ENCODE measurements at regions not wholly inside any gene's neighbourhood (a gene's known extent, or its start where the extent isn't known, plus 50 kb on each side); places are given as distances from the start of the nearest gene placed in this dataset.

DNA sequence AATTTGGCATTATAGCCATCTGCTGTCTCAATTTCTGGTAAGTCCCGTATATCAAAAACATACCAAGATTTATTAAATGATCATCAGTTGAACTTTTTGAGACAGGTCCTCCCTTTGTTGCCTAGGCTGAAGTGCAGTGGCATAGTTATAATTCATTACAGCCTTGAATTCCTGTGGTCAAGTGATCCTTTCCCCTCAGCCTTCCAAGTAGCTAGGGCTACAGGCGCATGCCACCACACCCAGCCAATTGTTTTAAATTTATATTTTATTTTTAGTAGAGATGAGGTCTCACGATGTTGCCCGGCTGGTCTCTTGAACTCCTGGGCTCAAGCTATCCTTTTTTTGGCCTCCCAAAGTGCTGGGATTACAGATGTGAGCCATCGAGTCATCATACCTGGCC lies 418.9 kb downstream of the ARHGEF28 start:
- H3K18ac ChIP-seq (ENCODE audit: extremely low read depth, low read length) = no peak overlapping the region
- no peak overlapping the region for H2BK12ac ChIP-seq (ENCODE audit: low read depth, low read length)
- H2BK15ac ChIP-seq (ENCODE audit: low read length) = no peak overlapping the region
- DNase-seq (ENCODE audit: low read depth in 1 of 2, low spot score in 2 of 2) (no peak), FAIRE-seq (no peak)
- H4K5ac ChIP-seq (ENCODE audit: insufficient read length, low read depth, low read length) = no peak overlapping the region
- ChIA-PET POLR2A (ENCODE audit: partially characterized antibody) (no interaction called here), CTCF (ENCODE audit: partially characterized antibody) (interaction anchor here (0.6 to 1.9 kb wide), 5 partner anchors 10 to 251 kb away, joined by 3 to 5 read pairs (median 3); no protein-coding TSS in a partner anchor)
- no peak overlapping the region for H3K4ac ChIP-seq (replicated peaks; ENCODE audit: insufficient read length, low read depth, low read length)
- H2AK5ac ChIP-seq (ENCODE audit: low read depth, low read length) = no peak overlapping the region
- no peak overlapping the region for H3K23ac ChIP-seq (ENCODE audit: insufficient read length)
- H2BK20ac ChIP-seq (ENCODE audit: low read length) = no peak overlapping the region
- no peak overlapping the region for H3K27ac ChIP-seq (ENCODE audit: low read depth, low read length)
- H3K56ac ChIP-seq (replicated peaks; ENCODE audit: insufficient read length, low read depth, low read length) = no peak overlapping the region
- no peaks in the 10 kb centered on the region for H3K4me1 ChIP-seq (replicated peaks in 1 of 4; ENCODE audit: control insufficient read depth in 3 of 4, insufficient read depth in 4 of 4, low read length in 3 of 4)
- no peaks in the 10 kb centered on the region for H3K23me2 ChIP-seq (ENCODE audit: low read depth, low read length)
- no peak overlapping the region for H2BK5ac ChIP-seq (ENCODE audit: low read depth, low read length)
- H2BK120ac ChIP-seq (replicated peaks; ENCODE audit: low read depth, low read length) = no peak overlapping the region
- no peaks in the 10 kb centered on the region for H3K36me3 ChIP-seq (ENCODE audit: control insufficient read depth in 2 of 4, insufficient read depth in 4 of 4, low read length in 3 of 4)
- H3K4me3 ChIP-seq (ENCODE audit: extremely low read depth in 1 of 4, insufficient read depth in 2 of 4, low read depth in 3 of 4, low read length in 4 of 4) = no peak overlapping the region
- no peak for TF ChIP-seq CREB1 (IDR thresholded peaks at IDR 0.05)
- no peak for TF ChIP-seq GTF2F1 (IDR thresholded peaks at IDR 0.05; ENCODE audit: borderline replicate concordance, low read depth, low read length)
- no peaks in the 10 kb centered on the region for H3K79me2 ChIP-seq (ENCODE audit: control insufficient read depth in 1 of 2, insufficient read depth in 2 of 2, low read length in 2 of 2)
- H2AFZ ChIP-seq (ENCODE audit: low read length) = no peak overlapping the region
- H3K79me1 ChIP-seq (ENCODE audit: low read depth, low read length) = no peaks in the 10 kb centered on the region
- no peak overlapping the region for H3K14ac ChIP-seq (ENCODE audit: insufficient read length)
- H4K91ac ChIP-seq (replicated peaks; ENCODE audit: insufficient read length, low read length) = no peak overlapping the region
- H3K9me3 ChIP-seq (ENCODE audit: insufficient read depth in 2 of 2, low read depth in 1 of 2, low read length in 1 of 2) = no peaks in the 10 kb centered on the region
- H3K27me3 ChIP-seq (replicated peaks in 1 of 4; ENCODE audit: control insufficient read depth in 3 of 4, extremely low read depth in 1 of 4, insufficient read depth in 3 of 4, low read length in 3 of 4) = no peaks in the 10 kb centered on the region
- H3K9ac ChIP-seq (replicated peaks in 1 of 4; ENCODE audit: extremely low read depth in 1 of 4, low read depth in 3 of 4, low read length in 3 of 4) = no peak overlapping the region
- 90% methylated on average over 5 of the region's 5 CpGs; no CpG with 5 or more reads in 1 of the 2 experiments for WGBS, 2 experiments (ENCODE audit: extremely low coverage in 1 of 2, insufficient coverage in 1 of 2, insufficient read length in 1 of 2, insufficient replicate concordance in 2 of 2, low coverage in 1 of 2, low lambda C conversion rate in 2 of 2, missing lambda C conversion rate in 1 of 2)
- no peaks in the 10 kb centered on the region for H4K20me1 ChIP-seq (replicated peaks in 1 of 2; ENCODE audit: control insufficient read depth in 1 of 2, insufficient read depth in 2 of 2, low read length in 2 of 2)
- H3K4me2 ChIP-seq (ENCODE audit: insufficient read depth in 1 of 2, low read depth in 2 of 2, low read length in 2 of 2) = no peak overlapping the region
- H4K8ac ChIP-seq (ENCODE audit: extremely low read depth, insufficient read depth, low read length) = no peak overlapping the region
